WTC11 (cell line): ENCODE measurements at regions not wholly inside any gene's neighbourhood (a gene's known extent, or its start where the extent isn't known, plus 50 kb on each side); places are given as distances from the start of the nearest gene placed in this dataset.

ENCODE experiments used
- ATAC-seq: fragments of 200-7000 bp; cut with Tn5 transposase; 2 replicates; pipeline ENCODE4 v1.10.0; 2021; ENCODE audit warnings: mild to moderate bottlenecking, moderate library complexity
- CTCF ChIA-PET: fragments of 300-600 bp; sonication (Branson Sonifier 250); formaldehyde crosslinking; loops from one replicate; lab custom pipeline; 2021; ENCODE audit warnings: antibody characterized with exemption; lab: Charles Lee
- POLR2A ChIA-PET: fragments of 350-600 bp; sonication (Branson Sonifier 250); formaldehyde crosslinking; loops from one replicate; lab custom pipeline; 2021; ENCODE audit warnings: antibody characterized with exemption; lab: Charles Lee
- DNase-seq: peaks from one replicate; pipeline ENCODE4 v3.0.0; 2021; ENCODE audit warnings: low spot score
- H3K27ac Mint-ChIP-seq: 2 replicates; pipeline ENCODE4 v1.8.0; 2021; ENCODE audit warnings: mixed read lengths
- H3K27me3 Mint-ChIP-seq: 2 replicates; pipeline ENCODE4 v1.8.0; 2021; ENCODE audit warnings: low read depth, mild to moderate bottlenecking, moderate library complexity, mixed read lengths
- H3K36me3 Mint-ChIP-seq: 2 replicates; pipeline ENCODE4 v1.8.0; 2021; ENCODE audit warnings: mixed read lengths
- H3K4me1 Mint-ChIP-seq: 2 replicates; pipeline ENCODE4 v1.8.0; 2022; ENCODE audit warnings: mixed read lengths
- H3K4me3 Mint-ChIP-seq: 2 replicates; pipeline ENCODE4 v1.8.0; 2021; ENCODE audit warnings: mild to moderate bottlenecking, moderate library complexity, mixed read lengths
- H3K9me3 Mint-ChIP-seq: 2 replicates; pipeline ENCODE4 v1.8.0; 2021; ENCODE audit warnings: mixed read lengths
- AFF4 ChIP-seq: sonication (generic); formaldehyde crosslinking; IDR thresholded peaks from 2 replicates; pipeline ENCODE4 v1.8.1; 2023; ENCODE audit warnings: mild to moderate bottlenecking, missing genetic modification reagents, borderline replicate concordance
- ATF1 ChIP-seq: sonication (generic); formaldehyde crosslinking; IDR thresholded peaks from 2 replicates; pipeline ENCODE4 v1.8.1; 2023; ENCODE audit warnings: mild to moderate bottlenecking, moderate library complexity, missing genetic modification reagents
- ATF6 ChIP-seq: sonication (generic); formaldehyde crosslinking; IDR thresholded peaks from 2 replicates; pipeline ENCODE4 v1.8.1; 2023; ENCODE audit warnings: mild to moderate bottlenecking, missing genetic modification reagents
- CBFB ChIP-seq: sonication (generic); formaldehyde crosslinking; IDR thresholded peaks from 2 replicates; pipeline ENCODE4 v1.8.1; 2022; ENCODE audit warnings: mild to moderate bottlenecking, low read depth, missing genetic modification reagents
- CREB1 ChIP-seq: sonication (generic); formaldehyde crosslinking; IDR thresholded peaks from 2 replicates; pipeline ENCODE4 v1.8.0; 2023; ENCODE audit warnings: mild to moderate bottlenecking, missing genetic modification reagents
- CTCF ChIP-seq: fragments of 200-600 bp; IDR thresholded peaks from 2 replicates; pipeline ENCODE4 v1.8.0; 2022; ENCODE audit warnings: antibody characterized with exemption
- E2F5 ChIP-seq: sonication (generic); formaldehyde crosslinking; IDR thresholded peaks from 2 replicates; pipeline ENCODE4 v1.8.1; 2022; ENCODE audit warnings: mild to moderate bottlenecking, moderate library complexity, missing genetic modification reagents
- ELF4 ChIP-seq: sonication (generic); formaldehyde crosslinking; IDR thresholded peaks from 2 replicates; pipeline ENCODE4 v1.8.1; 2022; ENCODE audit warnings: low read depth, mild to moderate bottlenecking, moderate library complexity, missing genetic modification reagents
- EMX1 ChIP-seq: fragments of 250-450 bp; sonication (Bioruptor Pico); IDR thresholded peaks from 2 replicates; pipeline ENCODE4 v1.8.0; 2021; ENCODE audit warnings: mild to moderate bottlenecking
- IRF1 ChIP-seq: sonication (generic); formaldehyde crosslinking; IDR thresholded peaks from 2 replicates; pipeline ENCODE4 v1.8.0; 2023; ENCODE audit warnings: missing genetic modification reagents
- JUN ChIP-seq: sonication (generic); formaldehyde crosslinking; IDR thresholded peaks from 2 replicates; pipeline ENCODE4 v1.8.0; 2023; ENCODE audit warnings: mild to moderate bottlenecking, missing genetic modification reagents
- MXD4 ChIP-seq: fragments of 250-450 bp; sonication (Bioruptor Pico); IDR thresholded peaks from 2 replicates; pipeline ENCODE4 v1.8.0; 2021; ENCODE audit warnings: mild to moderate bottlenecking, moderate library complexity, borderline replicate concordance
- NFYB ChIP-seq: sonication (generic); formaldehyde crosslinking; conservative IDR thresholded peaks from 2 replicates; pipeline ENCODE4 v1.8.0; 2022; ENCODE audit warnings: low read depth, missing genetic modification reagents
- NR1H2 ChIP-seq: sonication (generic); formaldehyde crosslinking; IDR thresholded peaks from 2 replicates; pipeline ENCODE4 v1.9.0; 2021; ENCODE audit warnings: mild to moderate bottlenecking, moderate library complexity, missing genetic modification reagents
- NR2C2 ChIP-seq: sonication (generic); formaldehyde crosslinking; IDR thresholded peaks from 2 replicates; pipeline ENCODE4 v1.8.0; 2022; ENCODE audit warnings: mild to moderate bottlenecking, missing genetic modification reagents
- OVOL2 ChIP-seq: fragments of 250-450 bp; sonication (Bioruptor Pico); IDR thresholded peaks from 2 replicates; pipeline ENCODE4 v1.9.0; 2021; ENCODE audit warnings: mild to moderate bottlenecking, borderline replicate concordance
- PRDM15 ChIP-seq: sonication (generic); formaldehyde crosslinking; IDR thresholded peaks from 2 replicates; pipeline ENCODE4 v1.8.0; 2022; ENCODE audit warnings: missing genetic modification reagents
- RORB ChIP-seq: fragments of 250-450 bp; sonication (Bioruptor Pico); IDR thresholded peaks from 2 replicates; pipeline ENCODE4 v1.9.0; 2021; ENCODE audit warnings: mild to moderate bottlenecking
- SMAD4 ChIP-seq: sonication (generic); formaldehyde crosslinking; IDR thresholded peaks from 2 replicates; pipeline ENCODE4 v1.8.0; 2022; ENCODE audit warnings: mild to moderate bottlenecking, missing genetic modification reagents
- SOX15 ChIP-seq: fragments of 250-450 bp; sonication (Bioruptor Pico); IDR thresholded peaks from 2 replicates; pipeline ENCODE4 v1.9.0; 2021; ENCODE audit warnings: mild to moderate bottlenecking
- SP1 ChIP-seq: sonication (generic); formaldehyde crosslinking; conservative IDR thresholded peaks from 2 replicates; pipeline ENCODE4 v1.8.1; 2022; ENCODE audit warnings: missing genetic modification reagents
- TP53 ChIP-seq: sonication (generic); formaldehyde crosslinking; IDR thresholded peaks from 2 replicates; pipeline ENCODE4 v1.8.1; 2023; ENCODE audit warnings: mild to moderate bottlenecking, missing genetic modification reagents
- ZSCAN18 ChIP-seq: fragments of 250-450 bp; sonication (Bioruptor Pico); IDR thresholded peaks from 2 replicates; pipeline ENCODE4 v2.1.2; 2022; ENCODE audit warnings: mild to moderate bottlenecking, moderate library complexity

GRCh38 chr15:35698331-35698730, 152.4 kb upstream of the DPH6 start:
- TF ChIP-seq SP1 (no peak), SMAD4 (CRISPR knock-in tag) (no peak), ELF4 (CRISPR knock-in tag) (no peak), ATF1 (CRISPR knock-in tag) (no peak), IRF1 (CRISPR knock-in tag) (no peak), NR1H2 (CRISPR knock-in tag) (no peak), CTCF (no peak), PRDM15 (CRISPR knock-in tag) (no peak), NR2C2 (CRISPR knock-in tag) (no peak), SOX15 (no peak), OVOL2 (no peak), TP53 (CRISPR knock-in tag) (no peak), ATF6 (CRISPR knock-in tag) (no peak), JUN (no peak), CBFB (CRISPR knock-in tag) (no peak)
- ChIA-PET POLR2A (interaction anchor here (0.6 kb wide), 1 partner anchor 97 kb away, joined by 4 read pairs; no protein-coding TSS in a partner anchor), CTCF (interaction anchor here (1.6 kb wide), 1 partner anchor 53 kb away, joined by 5 read pairs; no protein-coding TSS in a partner anchor)
- Mint-ChIP-seq H3K4me1 (peaks cover 32% of the 10 kb centered on the region), H3K27me3 (no peaks in the 10 kb centered on the region), H3K36me3 (no peaks in the 10 kb centered on the region), H3K4me3 (no peak overlapping the region), H3K27ac (no peak overlapping the region), H3K9me3 (no peaks in the 10 kb centered on the region)
- ATAC-seq (no peak), DNase-seq (no peak)

- CTCF ChIA-PET = no interaction called here
- no peaks in the 10 kb centered on the region for H3K27me3 Mint-ChIP-seq
These were observed 153.1 kb upstream of the DPH6 start for GRCh38 chr15:35698966-35699575.

More at GRCh38 chr15:35698966-35699575, 153.1 kb upstream of the DPH6 start:
- Mint-ChIP-seq H3K9me3 (no peaks in the 10 kb centered on the region), H3K4me3 (no peak overlapping the region), H3K27ac (no peak overlapping the region; the same call in 1 of the 2 replicates), H3K4me1 (peaks cover 33% of the 10 kb centered on the region), H3K36me3 (no peaks in the 10 kb centered on the region)
- POLR2A ChIA-PET = no interaction called here
- no peak for ATAC-seq
- TF ChIP-seq NFYB (CRISPR knock-in tag) (no peak), EMX1 (CRISPR knock-in tag) (no peak), ZSCAN18 (CRISPR knock-in tag) (no peak), RORB (CRISPR knock-in tag) (no peak), E2F5 (no peak), CREB1 (CRISPR knock-in tag) (no peak), MXD4 (CRISPR knock-in tag) (no peak), AFF4 (no peak)
- TF ChIP-seq, all 79 proteins: peak for 0
- DNase-seq = no peak
